GM19025 (cell line): ENCODE measurements at regions not wholly inside any gene's neighbourhood (a gene's known extent, or its start where the extent isn't known, plus 50 kb on each side); places are given as distances from the start of the nearest gene placed in this dataset.

ENCODE experiments used
- ATAC-seq: cut with Tn5 transposase; IDR thresholded peaks from one replicate; pipeline ENCODE4 v1.9.1; 2021; ENCODE audit warnings: mild to moderate bottlenecking, low read depth, moderate library complexity; ENCODE audit not compliant: unreplicated experiment

GRCh38 chr20:50272724-50273446 lies 82.3 kb downstream of the CEBPB start:
- no peak for ATAC-seq

DNA sequence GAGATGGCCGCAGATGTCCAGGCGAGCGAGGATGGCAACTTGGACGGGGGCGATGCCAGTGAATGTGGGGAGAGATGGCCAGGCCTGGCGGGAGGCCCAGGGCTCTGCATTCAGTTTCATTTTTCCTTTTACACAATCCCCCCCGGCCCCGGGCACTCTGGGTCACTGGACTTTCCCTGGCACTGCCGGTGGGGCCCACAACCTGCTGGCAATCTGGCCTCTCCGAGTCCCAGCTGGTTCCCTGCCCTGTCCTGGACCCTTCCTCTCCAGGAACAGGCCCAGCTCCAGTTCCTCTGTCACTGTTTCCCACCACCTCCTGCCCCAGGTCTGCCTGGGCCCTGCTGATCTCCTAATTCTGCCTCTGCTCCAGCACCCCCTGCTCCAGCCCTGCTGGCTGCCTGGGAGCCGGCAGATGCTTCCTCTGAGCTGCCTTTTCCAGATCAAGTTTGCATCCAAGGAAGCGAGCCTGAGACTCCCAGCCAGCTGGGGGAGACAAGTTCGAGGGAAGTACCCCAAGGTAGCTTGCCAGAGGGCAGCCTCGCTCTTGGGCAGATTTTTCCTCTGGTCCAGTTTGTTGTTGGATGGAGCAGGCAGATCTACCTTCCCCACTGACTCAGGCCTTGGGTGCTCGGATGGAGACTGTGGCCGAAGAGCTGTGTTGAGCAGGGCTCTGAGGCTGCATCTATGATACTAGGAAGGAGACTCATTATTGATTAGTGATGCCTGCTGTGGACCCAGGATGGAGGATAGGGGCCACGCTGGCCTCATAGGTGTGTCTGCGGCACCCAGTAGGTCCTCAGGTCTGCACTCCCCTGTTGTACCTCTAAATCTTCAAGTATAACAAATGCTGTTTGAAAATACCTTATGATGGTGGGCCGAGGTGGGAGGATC lies 83.2 kb downstream of the CEBPB start:
- ATAC-seq, result no peak

DNA sequence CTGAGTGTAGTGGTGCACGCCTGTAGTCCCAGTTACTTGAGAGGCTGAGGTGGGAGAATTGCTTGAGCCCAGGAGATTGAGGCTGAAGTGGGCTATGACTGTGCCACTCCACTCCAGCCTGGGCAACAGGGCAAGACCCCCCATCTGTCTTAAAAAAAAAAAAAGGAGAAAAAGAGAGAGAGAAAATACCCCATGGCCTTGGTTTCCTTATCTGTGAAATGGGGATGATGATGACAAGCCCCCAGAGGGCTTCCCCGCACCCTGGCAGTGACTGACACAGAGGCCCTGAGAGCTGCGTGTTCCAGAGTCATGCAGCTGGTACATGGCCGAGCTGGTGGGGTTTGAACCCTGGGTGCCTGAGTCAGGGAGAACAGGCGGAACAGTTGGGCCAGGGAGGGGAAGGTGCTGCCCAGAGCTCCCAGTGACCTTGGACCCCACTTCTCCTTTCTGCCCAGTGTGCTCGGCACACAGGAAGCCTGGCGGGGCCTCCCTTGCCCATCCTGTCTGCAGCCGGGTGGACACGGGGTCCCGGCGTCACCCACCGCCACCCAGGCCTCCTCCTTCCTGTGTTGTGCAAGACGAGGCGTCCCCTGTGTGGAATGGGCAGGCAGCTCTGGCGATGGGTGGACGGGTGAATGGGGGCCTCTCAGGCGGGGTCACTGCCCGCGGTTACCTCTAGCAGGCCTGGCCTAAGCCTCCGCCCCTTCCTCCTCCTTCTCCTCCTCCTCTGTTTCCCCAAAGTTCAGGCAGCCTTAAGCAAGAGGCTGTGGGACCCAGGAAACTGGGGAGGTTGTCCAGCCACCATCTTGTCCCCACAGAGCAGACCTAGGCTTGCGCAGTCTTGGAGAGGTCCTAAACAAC lies 84.2 kb downstream of the CEBPB start:
- ATAC-seq, result no peak

DNA sequence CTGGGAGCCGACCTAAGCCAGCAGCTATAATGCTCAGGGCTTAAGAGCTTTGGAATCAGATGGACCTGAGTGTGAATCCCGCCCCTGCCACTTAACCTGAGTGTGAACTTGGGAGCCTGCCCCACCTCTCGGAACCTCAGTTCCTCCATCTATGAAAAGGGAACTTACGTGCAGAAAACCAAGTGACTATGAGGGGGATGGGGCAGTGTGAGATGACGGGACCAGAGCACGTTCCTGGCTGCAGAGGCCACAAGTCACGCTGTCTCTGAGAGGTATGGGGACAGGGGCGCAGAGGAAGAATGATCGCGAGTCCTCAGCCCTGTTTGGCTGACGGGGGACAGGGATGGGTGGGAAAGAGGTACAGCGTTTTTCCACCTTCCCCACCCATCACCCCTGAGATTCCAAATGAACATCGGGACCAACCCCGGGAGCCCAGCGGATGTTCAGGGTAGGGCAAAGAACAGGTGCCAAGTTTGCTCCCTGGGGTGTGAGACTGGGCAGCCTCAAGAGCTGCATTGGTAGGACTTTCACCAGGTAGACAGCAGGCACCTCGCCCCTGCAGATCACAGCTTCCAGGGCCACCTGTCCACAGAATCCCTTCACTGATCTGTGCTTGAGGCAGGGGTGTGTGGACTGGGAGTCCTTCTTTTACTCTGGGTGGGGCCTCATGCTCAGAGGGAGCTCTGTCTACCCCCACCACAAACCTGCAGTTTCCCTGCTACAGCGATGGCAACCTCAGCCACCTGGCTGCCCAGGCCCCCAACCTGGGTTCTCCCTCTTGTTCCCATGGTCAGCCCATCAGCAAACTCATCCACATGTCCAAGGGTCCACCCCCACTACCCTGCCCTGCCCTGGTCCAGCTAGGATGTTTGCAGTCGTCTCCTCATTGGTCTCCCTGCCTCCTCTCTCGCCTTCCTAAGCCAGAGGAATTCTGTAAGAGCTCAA lies 85.8 kb downstream of the CEBPB start:
- no peak for ATAC-seq

- ATAC-seq, result no peak
These were observed 86.4 kb downstream of the CEBPB start for GRCh38 chr20:50277064-50277415.

- ATAC-seq, result no peak
These were observed 87.1 kb downstream of the CEBPB start for GRCh38 chr20:50277460-50278376.

DNA sequence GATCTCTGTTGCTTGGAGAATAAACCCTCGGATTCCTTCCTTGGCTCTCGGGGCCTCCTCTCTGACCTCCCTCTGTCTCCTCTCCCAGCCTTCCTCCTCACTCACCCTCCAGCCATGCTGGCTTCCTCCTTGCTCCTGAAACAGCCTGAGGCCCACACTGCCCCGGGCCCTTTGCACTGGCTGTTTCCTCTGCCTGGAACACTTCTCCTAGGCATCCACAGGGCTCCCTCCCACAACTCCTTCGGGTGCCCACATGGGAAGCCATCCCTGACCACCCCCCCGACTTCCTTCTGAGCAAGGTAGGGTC lies 87.7 kb downstream of the CEBPB start:
- no peak for ATAC-seq

GRCh38 chr20:50278684-50279531 lies 88.3 kb downstream of the CEBPB start:
- no peak for ATAC-seq

DNA sequence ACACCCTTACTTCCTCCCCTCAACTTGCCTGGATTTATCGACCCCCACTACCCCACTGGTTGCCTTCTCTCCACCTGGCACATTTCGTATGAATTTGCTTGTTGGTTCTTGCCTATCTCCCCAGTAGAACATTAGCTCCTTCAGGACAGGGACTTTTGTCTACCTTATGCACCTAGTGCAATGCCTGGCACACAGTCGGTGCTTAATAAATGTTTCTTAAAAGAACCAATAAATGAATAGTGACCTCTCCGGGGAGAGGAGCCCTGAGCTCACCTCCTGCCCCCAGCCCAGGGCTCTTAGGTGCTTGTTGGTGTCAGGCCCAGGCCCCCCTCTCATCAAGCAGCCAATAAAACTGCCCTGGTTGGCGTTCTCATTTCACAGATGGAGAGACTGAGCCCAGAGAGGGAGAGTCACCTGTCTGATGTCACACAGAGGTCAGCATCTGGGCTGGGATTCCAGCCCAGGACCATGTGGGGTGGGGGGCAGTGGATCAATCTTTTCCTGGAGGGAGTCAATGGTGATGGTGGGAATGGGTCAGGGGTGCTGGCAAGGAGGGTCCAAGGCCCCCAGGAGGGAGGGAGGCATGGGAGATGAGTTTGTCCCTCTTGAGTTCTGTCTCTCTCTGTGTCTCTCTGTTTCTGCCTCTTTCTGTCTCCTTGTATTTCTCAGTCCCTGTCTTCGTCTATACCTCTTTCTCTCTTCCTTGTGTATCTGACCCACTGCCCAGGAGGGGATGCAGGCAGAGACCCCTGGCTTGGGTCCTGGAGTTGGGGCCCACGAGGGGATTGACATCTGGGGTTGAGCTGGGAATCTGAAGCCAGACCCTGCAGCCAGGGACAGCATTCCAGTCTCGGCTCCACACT lies 89.6 kb downstream of the CEBPB start:
- no peak for ATAC-seq

DNA sequence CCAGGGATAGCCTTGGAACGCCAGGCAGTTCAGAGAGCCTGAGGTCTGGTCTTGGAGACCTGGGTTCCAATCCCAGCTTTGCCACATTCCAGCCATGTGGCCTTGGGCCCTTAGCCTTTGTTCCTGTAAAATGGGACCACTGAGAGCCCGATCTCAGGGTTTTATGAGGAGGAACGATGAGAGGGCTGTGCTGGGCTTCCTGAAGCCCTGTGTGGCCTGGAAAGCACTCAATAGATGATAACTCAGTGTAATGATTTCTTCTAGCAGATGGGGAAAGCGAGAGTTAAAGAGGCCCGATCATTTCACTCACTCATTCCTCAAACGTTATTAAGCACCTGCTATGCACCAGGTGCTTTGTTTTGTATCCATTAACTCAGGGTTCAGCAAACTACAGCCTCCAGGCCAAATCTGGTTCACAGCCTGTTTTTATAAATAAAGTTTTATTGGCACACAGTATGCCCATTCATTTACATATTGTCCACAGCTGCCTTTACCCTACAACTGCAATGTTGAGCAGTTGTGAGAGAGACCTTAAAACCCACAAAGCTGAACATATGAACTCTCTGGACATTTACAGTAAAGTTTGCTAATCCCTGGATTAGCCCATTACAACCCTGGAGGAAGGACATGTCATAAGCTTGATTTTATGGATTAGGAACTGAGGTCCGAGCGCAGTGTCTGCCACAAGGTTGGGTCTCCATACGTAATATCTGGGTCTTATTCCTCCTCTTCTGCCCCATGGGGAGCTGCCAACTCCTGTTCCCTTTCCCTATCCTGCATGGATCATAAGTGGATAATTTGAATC lies 90.4 kb downstream of the CEBPB start:
- no peak for ATAC-seq

DNA sequence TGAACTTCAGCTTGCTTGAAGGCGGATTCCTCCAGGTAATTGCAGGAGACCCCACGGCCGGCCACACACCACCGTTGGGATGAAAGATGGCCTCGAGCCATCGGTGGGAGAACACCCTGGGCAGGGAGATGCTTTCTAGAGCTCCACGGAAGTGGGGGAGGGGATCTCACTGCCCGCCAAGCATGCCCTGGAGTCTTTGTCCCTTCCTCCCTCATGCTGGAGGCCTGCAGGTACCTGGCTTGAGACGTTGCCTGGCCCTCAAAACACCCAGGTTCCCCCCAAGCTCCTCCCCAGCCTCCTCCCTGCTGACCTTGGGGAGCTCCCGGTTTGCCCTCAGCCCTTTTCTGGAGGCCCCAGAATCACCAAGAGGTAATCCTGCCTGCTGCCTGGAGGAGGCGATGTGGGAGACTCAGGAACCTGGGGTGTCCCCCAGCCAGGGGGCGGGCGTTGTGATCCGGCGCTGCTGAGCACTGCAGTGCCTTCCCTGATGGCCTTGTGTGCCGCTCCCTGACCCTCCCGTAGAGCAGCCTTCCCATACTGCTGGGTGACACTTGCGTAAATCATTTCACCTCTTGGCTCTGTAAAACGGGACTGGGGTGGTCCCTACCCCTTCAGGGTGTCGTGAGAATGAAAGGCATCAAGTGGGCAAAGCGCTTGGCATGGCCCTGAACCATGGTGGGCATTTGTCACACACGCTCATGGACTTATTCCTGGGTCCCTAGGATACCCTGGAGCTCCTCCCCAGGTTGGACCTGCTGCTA lies 91.4 kb downstream of the CEBPB start:
- no peak for ATAC-seq

GRCh38 chr20:50282592-50283241 lies 92.1 kb downstream of the CEBPB start:
- no peak for ATAC-seq

- ATAC-seq, result no peak
These were observed 92.7 kb downstream of the CEBPB start for GRCh38 chr20:50283370-50283769.

DNA sequence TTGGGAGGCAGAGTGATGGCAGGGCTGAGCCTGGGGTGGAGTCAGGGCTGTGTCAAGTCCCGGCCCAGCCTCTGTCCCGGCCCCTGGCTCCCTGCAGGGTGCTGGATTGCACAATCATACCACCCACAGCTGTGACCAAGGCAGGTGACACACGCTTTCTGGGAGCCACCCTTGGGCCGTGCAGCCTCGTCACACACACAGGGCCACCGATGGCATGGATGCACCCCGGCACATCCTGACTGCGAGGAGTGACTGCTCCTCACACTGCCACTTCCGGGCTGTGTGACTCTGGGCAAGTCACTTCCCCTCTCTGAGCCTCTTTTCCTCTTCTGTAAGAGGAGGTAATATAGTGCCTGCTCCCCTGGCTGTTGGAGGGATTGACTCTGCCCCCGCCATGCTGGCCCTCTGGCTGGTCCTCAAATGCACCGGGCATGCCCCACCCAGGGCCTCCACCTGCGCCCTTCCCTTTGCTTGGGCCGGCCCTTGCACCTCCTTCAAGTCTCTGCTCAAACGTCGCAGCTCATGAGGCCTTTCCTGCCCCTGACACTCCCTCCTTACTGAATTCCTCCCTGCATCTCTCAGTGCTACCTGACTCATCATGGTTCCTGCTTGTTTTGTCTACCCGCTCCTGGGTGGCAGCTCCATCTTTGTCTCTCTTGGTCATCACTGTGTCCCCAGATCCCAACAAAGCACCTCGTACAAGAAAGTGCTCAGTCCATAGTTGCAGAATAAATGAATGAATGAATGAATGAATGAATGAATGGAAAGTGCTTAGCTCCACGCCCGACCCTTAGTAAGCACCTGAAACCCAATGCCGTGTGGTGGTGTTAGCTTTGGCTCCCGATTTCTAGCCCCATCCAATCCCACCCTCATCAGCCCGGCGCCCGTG lies 93.5 kb downstream of the CEBPB start:
- ATAC-seq, result no peak
